H9 (cell line): ENCODE measurements at regions not wholly inside any gene's neighbourhood (a gene's known extent, or its start where the extent isn't known, plus 50 kb on each side); places are given as distances from the start of the nearest gene placed in this dataset.

Experiments
- DNase-seq: peaks from one replicate; pipeline ENCODE4 v3.0.0-alpha.2; 2017
- H2AFZ ChIP-seq: one replicate; pipeline ENCODE4 v1.6.1; 2013; ENCODE audit warnings: mild to moderate bottlenecking, low read length, control low read depth, moderate library complexity
- H2AK5ac ChIP-seq: 2 replicates; pipeline ENCODE4 v1.6.1; 2013; ENCODE audit warnings: low read length, control low read depth, mixed read lengths; ENCODE audit not compliant: insufficient read length
- H2BK120ac ChIP-seq: one replicate; pipeline ENCODE4 v1.6.1; 2013; ENCODE audit warnings: low read depth, mild to moderate bottlenecking, low read length, control low read depth, inconsistent platforms; ENCODE audit not compliant: poor library complexity, severe bottlenecking
- H2BK12ac ChIP-seq: 2 replicates; pipeline ENCODE4 v1.6.1; 2013; ENCODE audit warnings: low read length, control low read depth, mixed read lengths, low read depth; ENCODE audit not compliant: insufficient read length
- H2BK15ac ChIP-seq: 2 replicates; pipeline ENCODE4 v1.6.1; 2013; ENCODE audit warnings: low read depth, low read length, control low read depth
- H2BK20ac ChIP-seq: one replicate; pipeline ENCODE4 v1.6.1; 2013; ENCODE audit warnings: low read depth, mild to moderate bottlenecking, low read length, control low read depth, inconsistent platforms; ENCODE audit not compliant: poor library complexity, severe bottlenecking
- H2BK5ac ChIP-seq: 2 replicates; pipeline ENCODE4 v1.6.1; 2013; ENCODE audit warnings: low read length, control low read depth, mixed read lengths; ENCODE audit not compliant: insufficient read length
- H3K14ac ChIP-seq: 2 replicates; pipeline ENCODE4 v1.6.1; 2013; ENCODE audit warnings: low read length, control low read depth; ENCODE audit not compliant: insufficient read depth
- H3K18ac ChIP-seq: 2 replicates; pipeline ENCODE4 v1.6.1; 2013; ENCODE audit warnings: low read depth, mild to moderate bottlenecking, mixed read lengths, low read length, control low read depth; ENCODE audit not compliant: insufficient read length
- H3K23ac ChIP-seq: 2 replicates; pipeline ENCODE4 v1.6.1; 2013; ENCODE audit warnings: low read length, control low read depth, mixed read lengths, low read depth; ENCODE audit not compliant: insufficient read length
- H3K23me2 ChIP-seq: 2 replicates; pipeline ENCODE4 v1.6.1; 2013; ENCODE audit warnings: low read depth, mild to moderate bottlenecking, mixed read lengths, low read length, control low read depth; ENCODE audit not compliant: insufficient read length, poor library complexity, severe bottlenecking
- H3K27ac ChIP-seq: 2 replicates; pipeline ENCODE4 v1.5.1; 2013; ENCODE audit warnings: low read length, control low read depth, mixed read lengths, low read depth; ENCODE audit not compliant: insufficient read length
- H3K27me3 ChIP-seq: 2 replicates; pipeline ENCODE4 v1.6.1; 2013; ENCODE audit warnings: low read length, control low read depth, inconsistent platforms; ENCODE audit not compliant: insufficient read depth
- H3K4ac ChIP-seq: 2 replicates; pipeline ENCODE4 v1.6.1; 2013; ENCODE audit warnings: low read depth, mild to moderate bottlenecking, control low read depth, inconsistent platforms, low read length, moderate library complexity
- H3K4me1 ChIP-seq: 2 replicates; pipeline ENCODE4 v1.6.1; 2013; ENCODE audit warnings: low read length, control low read depth, inconsistent platforms; ENCODE audit not compliant: insufficient read depth
- H3K4me2 ChIP-seq: 2 replicates; pipeline ENCODE4 v1.6.1; 2013; ENCODE audit warnings: low read length, control low read depth, mixed read lengths; ENCODE audit not compliant: insufficient read length, insufficient read depth
- H3K56ac ChIP-seq: 2 replicates; pipeline ENCODE4 v1.6.1; 2013; ENCODE audit warnings: low read depth, mild to moderate bottlenecking, mixed read lengths, low read length, control low read depth; ENCODE audit not compliant: insufficient read length
- H3K79me1 ChIP-seq: 2 replicates; pipeline ENCODE4 v1.6.1; 2013; ENCODE audit warnings: low read depth, mild to moderate bottlenecking, moderate library complexity, low read length, control low read depth, inconsistent platforms; ENCODE audit not compliant: insufficient read depth, poor library complexity, severe bottlenecking
- H3K79me2 ChIP-seq: 2 replicates; pipeline ENCODE4 v1.6.1; 2013; ENCODE audit warnings: low read length, control low read depth, inconsistent platforms; ENCODE audit not compliant: insufficient read depth
- H3K9ac ChIP-seq: 2 replicates; pipeline ENCODE4 v1.6.1; 2013; ENCODE audit warnings: low read length, control low read depth, mixed read lengths; ENCODE audit not compliant: insufficient read length; ENCODE audit errors: extremely low read depth
- H3K9me3 ChIP-seq: one replicate; pipeline ENCODE4 v1.6.1; 2013; ENCODE audit warnings: low read depth, low read length, inconsistent platforms; ENCODE audit not compliant: control insufficient read depth
- H3T11ph ChIP-seq: one replicate; pipeline ENCODE4 v1.6.1; 2013; ENCODE audit warnings: mild to moderate bottlenecking, low read length, control low read depth, inconsistent platforms
- H4K20me1 ChIP-seq: one replicate; pipeline ENCODE4 v1.6.1; 2013; ENCODE audit not compliant: control insufficient read depth, insufficient read length, insufficient read depth
- H4K5ac ChIP-seq: 2 replicates; pipeline ENCODE4 v1.6.1; 2013; ENCODE audit warnings: low read depth, mild to moderate bottlenecking, mixed read lengths, low read length, control low read depth; ENCODE audit not compliant: insufficient read length
- H4K8ac ChIP-seq: replicated peaks from 2 replicates; pipeline ENCODE4 v1.6.1; 2013; ENCODE audit warnings: low read length, control low read depth, mixed read lengths, low read depth; ENCODE audit not compliant: insufficient read length
- H4K91ac ChIP-seq: 2 replicates; pipeline ENCODE4 v1.6.1; 2013; ENCODE audit warnings: low read depth, mild to moderate bottlenecking, moderate library complexity, mixed read lengths, low read length, control low read depth; ENCODE audit not compliant: insufficient read length
- H3K27ac Mint-ChIP-seq, 3 experiments: 2 replicates in 2 of 3; 3 replicates in 1 of 3; pipeline ENCODE4 v1.8.0; 2020 to 2021; ENCODE audit warnings: mixed read lengths in 3 of 3, mild to moderate bottlenecking in 1 of 3, moderate library complexity in 1 of 3
- H3K27me3 Mint-ChIP-seq: 2 replicates; pipeline ENCODE4 v1.8.0; 2021; ENCODE audit warnings: low read depth, mild to moderate bottlenecking, moderate library complexity, mixed read lengths
- H3K36me3 Mint-ChIP-seq, 3 experiments: 2 replicates in 2 of 3; 3 replicates in 1 of 3; pipeline ENCODE4 v1.8.0; 2020 to 2021; ENCODE audit warnings: low read depth in 3 of 3, mixed read lengths in 3 of 3; ENCODE audit not compliant: insufficient read depth in 1 of 3
- H3K4me1 Mint-ChIP-seq, 2 experiments: 2 replicates each; pipeline ENCODE4 v1.8.0; 2020; ENCODE audit warnings: mixed read lengths in 2 of 2
- H3K4me3 Mint-ChIP-seq, 2 experiments: 2 replicates in 1 of 2; 3 replicates in 1 of 2; pipeline ENCODE4 v1.8.0; 2020 to 2021; ENCODE audit warnings: mild to moderate bottlenecking in 2 of 2, mixed read lengths in 2 of 2, moderate library complexity in 1 of 2
- H3K9me3 Mint-ChIP-seq, 2 experiments: 2 replicates in 1 of 2; 3 replicates in 1 of 2; pipeline ENCODE4 v1.8.0; 2020; ENCODE audit warnings: mild to moderate bottlenecking in 2 of 2, mixed read lengths in 2 of 2, moderate library complexity in 1 of 2
- CTCF ChIP-seq: fragments of 200-600 bp; sonication (generic); conservative IDR thresholded peaks from 3 replicates; pipeline ENCODE4 v1.8.0; 2021; ENCODE audit warnings: antibody characterized with exemption, mild to moderate bottlenecking
- WGBS: extraction: QIAGEN DNeasy Blood & Tissue Kit; methylation state at CpG from one replicate; pipeline ENCODE4 v1.1.7; 2013; ENCODE audit warnings: missing lambda C conversion rate, low lambda C conversion rate, mixed read lengths; ENCODE audit not compliant: insufficient read length; ENCODE audit errors: extremely low coverage; 5-methylcytosine and 5-hydroxymethylcytosine counted together

- Mint-ChIP-seq H3K27ac (no peak overlapping the region), H3K4me3 (no peak overlapping the region), H3K36me3 (peaks cover 0 to 4% (median 0%) of the 10 kb centered on the region in 3 experiments; a peak in 2 of 7 replicates), H3K27me3 (no peaks in the 10 kb centered on the region), H3K9me3 (peaks cover 0 to 3% of the 10 kb centered on the region in 2 experiments; a peak in 2 of 5 replicates), H3K4me1 (no peaks in the 10 kb centered on the region; a peak in 2 of 4 replicates)
- Histone ChIP-seq H2AK5ac (no peak overlapping the region), H2BK120ac (no peak overlapping the region), H2AFZ (no peak overlapping the region), H3K9me3 (no peaks in the 10 kb centered on the region), H4K91ac (no peak overlapping the region), H3K9ac (no peak overlapping the region), H3K79me2 (no peaks in the 10 kb centered on the region), H2BK5ac (no peak overlapping the region), H4K20me1 (no peaks in the 10 kb centered on the region), H3K14ac (no peak overlapping the region), H3K4me2 (no peak overlapping the region), H2BK20ac (no peak overlapping the region), H3K23ac (no peak overlapping the region), H3K27me3 (no peaks in the 10 kb centered on the region), H3K4ac (no peak overlapping the region), H3K79me1 (no peaks in the 10 kb centered on the region), H2BK12ac (no peak overlapping the region), H4K8ac (no peak overlapping the region), H3K18ac (no peak overlapping the region), H3K56ac (no peak overlapping the region), H3T11ph (no peak overlapping the region), H2BK15ac (no peak overlapping the region), H3K23me2 (no peaks in the 10 kb centered on the region), H4K5ac (no peak overlapping the region), H3K4me1 (no peaks in the 10 kb centered on the region), H3K27ac (no peak overlapping the region)
- no peak for TF ChIP-seq CTCF
- WGBS, result no CpG with 5 or more reads among the region's 1 CpG
- no peak for DNase-seq
These were observed 225.2 kb upstream of the PABPC4L start for GRCh38 chr4:134426821-134427220.
